ENCODE measurements at regions not wholly inside any gene's neighbourhood (a gene's known extent, or its start where the extent isn't known, plus 50 kb on each side); places are given as distances from the start of the nearest gene placed in this dataset.

GRCh38 chr6:119683031-119683430, 333.5 kb upstream of the MAN1A1 start:
- Mint-ChIP-seq H3K9me3 (ENCODE audit: low read depth) (no peaks in the 10 kb centered on the region), H3K4me1 (ENCODE audit: low read depth) (peaks cover 3% of the 10 kb centered on the region), H3K27me3 (ENCODE audit: low read depth) (peaks cover 13% of the 10 kb centered on the region), H3K4me3 (ENCODE audit: unreplicated experiment) (no peak overlapping the region), H3K36me3 (ENCODE audit: low read depth) (no peaks in the 10 kb centered on the region), H3K27ac (ENCODE audit: unreplicated experiment) (no peak overlapping the region)
- no peak for TF ChIP-seq CTCF (IDR thresholded peaks at IDR 0.05)
- DNase-seq (ENCODE audit: low spot score) = no peak

- no peak overlapping the region for H3K27ac Mint-ChIP-seq (ENCODE audit: unreplicated experiment)
- H3K36me3 Mint-ChIP-seq (ENCODE audit: low read depth) = no peaks in the 10 kb centered on the region
- H3K27me3 Mint-ChIP-seq (ENCODE audit: low read depth) = peaks cover 5% of the 10 kb centered on the region
Measured at GRCh38 chr6:119678961-119679360, 329.4 kb upstream of the MAN1A1 start.

GRCh38 chr6:119677384-119677783, 327.8 kb upstream of the MAN1A1 start:
- Mint-ChIP-seq H3K4me3 (ENCODE audit: unreplicated experiment) (no peak overlapping the region), H3K9me3 (ENCODE audit: low read depth) (no peaks in the 10 kb centered on the region), H3K36me3 (ENCODE audit: low read depth) (no peaks in the 10 kb centered on the region), H3K27me3 (ENCODE audit: low read depth) (peaks cover 5% of the 10 kb centered on the region), H3K4me1 (ENCODE audit: low read depth) (no peaks in the 10 kb centered on the region), H3K27ac (ENCODE audit: unreplicated experiment) (no peak overlapping the region)
- no peak for TF ChIP-seq CTCF (IDR thresholded peaks at IDR 0.05)
- no peak for DNase-seq (ENCODE audit: low spot score)

More at GRCh38 chr6:119678961-119679360, 329.4 kb upstream of the MAN1A1 start:
- no peaks in the 10 kb centered on the region for H3K9me3 Mint-ChIP-seq (ENCODE audit: low read depth)
- peaks cover 3% of the 10 kb centered on the region for H3K4me1 Mint-ChIP-seq (ENCODE audit: low read depth)
- no peak overlapping the region for H3K4me3 Mint-ChIP-seq (ENCODE audit: unreplicated experiment)
- DNase-seq (ENCODE audit: low spot score) = no peak
- TF ChIP-seq CTCF (IDR thresholded peaks at IDR 0.05) = no peak

- TF ChIP-seq CTCF (IDR thresholded peaks at IDR 0.05) = no peak
- no peaks in the 10 kb centered on the region for H3K36me3 Mint-ChIP-seq (ENCODE audit: low read depth)
- peaks cover 5% of the 10 kb centered on the region for H3K27me3 Mint-ChIP-seq (ENCODE audit: low read depth)
- H3K9me3 Mint-ChIP-seq (ENCODE audit: low read depth) = no peaks in the 10 kb centered on the region
- DNase-seq (ENCODE audit: low spot score) = no peak
- no peaks in the 10 kb centered on the region for H3K4me1 Mint-ChIP-seq (ENCODE audit: low read depth)
- no peak overlapping the region for H3K27ac Mint-ChIP-seq (ENCODE audit: unreplicated experiment)
- H3K4me3 Mint-ChIP-seq (ENCODE audit: unreplicated experiment) = no peak overlapping the region
Measured at GRCh38 chr6:119676961-119677360, 327.4 kb upstream of the MAN1A1 start.

- Mint-ChIP-seq H3K27ac (ENCODE audit: unreplicated experiment) (no peak overlapping the region), H3K4me1 (ENCODE audit: low read depth) (no peaks in the 10 kb centered on the region), H3K4me3 (ENCODE audit: unreplicated experiment) (no peak overlapping the region), H3K27me3 (ENCODE audit: low read depth) (peaks cover 7% of the 10 kb centered on the region), H3K9me3 (ENCODE audit: low read depth) (no peaks in the 10 kb centered on the region), H3K36me3 (ENCODE audit: low read depth) (no peaks in the 10 kb centered on the region)
- no peak for TF ChIP-seq CTCF (IDR thresholded peaks at IDR 0.05)
- DNase-seq (ENCODE audit: low spot score) = no peak
Measured at GRCh38 chr6:119676230-119676629, 326.7 kb upstream of the MAN1A1 start.

Data from chondrocyte (in vitro differentiated cells).